ENCODE measurements at regions not wholly inside any gene's neighbourhood (a gene's known extent, or its start where the extent isn't known, plus 50 kb on each side); places are given as distances from the start of the nearest gene placed in this dataset.

DNA sequence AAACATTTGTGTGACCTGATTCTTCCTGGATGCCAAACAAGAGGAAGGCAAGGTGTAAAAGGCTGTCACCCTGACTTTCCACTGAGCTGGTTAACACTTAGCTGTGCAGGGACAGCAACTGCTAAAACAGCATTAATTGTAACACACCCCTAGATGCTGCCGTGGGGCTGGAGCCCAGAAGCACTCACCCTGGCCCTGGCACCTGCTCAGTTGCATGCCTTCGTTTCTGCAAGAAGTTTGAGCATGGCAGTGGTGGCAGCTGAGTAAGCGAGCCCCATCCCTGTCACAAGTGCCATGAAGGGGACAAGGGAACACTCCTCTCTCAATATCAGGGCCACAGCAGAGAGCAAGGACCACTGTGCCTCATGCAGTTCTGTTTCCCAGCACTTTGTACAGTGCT lies 330.2 kb downstream of the TMEM114 start:
- H3K4me3 ChIP-seq (ENCODE audit: low read depth, low read length) = no peak overlapping the region
- TF ChIP-seq CTCF (IDR thresholded peaks at IDR 0.05; ENCODE audit: borderline replicate concordance, insufficient read depth, low read depth, low read length) = no peak

DNA sequence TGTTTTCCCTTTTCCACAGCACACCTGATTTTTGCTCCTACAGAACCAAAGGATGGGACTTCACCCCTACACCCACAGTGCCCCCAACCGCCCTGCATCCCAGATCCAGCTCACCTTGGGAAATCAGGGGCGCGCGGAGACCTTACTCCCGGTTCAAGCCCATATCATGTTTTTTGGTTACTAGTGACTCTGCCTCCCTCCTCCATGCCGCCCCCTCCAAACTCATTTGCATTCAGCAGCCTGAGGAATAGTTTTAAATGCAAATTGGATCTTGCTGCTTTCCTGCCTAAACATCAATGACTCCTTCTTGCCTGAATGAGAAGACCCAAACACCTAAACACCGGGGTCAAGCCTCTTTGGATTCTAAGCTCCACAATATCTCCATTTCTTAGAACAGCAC lies 331.8 kb downstream of the TMEM114 start:
- TF ChIP-seq CTCF (IDR thresholded peaks at IDR 0.05; ENCODE audit: borderline replicate concordance, insufficient read depth, low read depth, low read length) = no peak
- H3K4me3 ChIP-seq (ENCODE audit: low read depth, low read length) = no peak overlapping the region

GRCh38 chr16:8257561-8257960 lies 332.8 kb downstream of the TMEM114 start:
- no peak for TF ChIP-seq CTCF (IDR thresholded peaks at IDR 0.05; ENCODE audit: borderline replicate concordance, insufficient read depth, low read depth, low read length)
- H3K4me3 ChIP-seq (ENCODE audit: low read depth, low read length) = no peak overlapping the region

DNA sequence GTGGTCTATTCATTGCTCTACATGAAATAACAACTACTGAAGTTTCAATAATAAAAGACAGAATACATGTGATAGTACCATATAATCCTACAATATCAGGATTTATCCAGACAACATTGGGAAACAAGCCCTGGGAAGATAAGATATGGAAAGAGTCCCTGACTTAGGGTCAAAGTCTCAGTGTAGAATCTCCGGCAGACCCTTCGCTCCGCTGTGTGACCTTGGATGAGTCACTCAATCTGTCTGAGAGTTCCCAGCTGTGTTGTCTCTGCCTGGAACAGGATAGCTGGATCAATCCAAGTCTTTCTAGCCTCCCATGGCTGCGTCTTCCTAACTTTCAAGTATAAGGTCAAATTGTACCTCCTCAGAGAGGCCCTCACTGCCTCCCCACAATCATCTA lies 335.9 kb downstream of the TMEM114 start:
- no peak overlapping the region for H3K4me3 ChIP-seq (ENCODE audit: low read depth, low read length)
- TF ChIP-seq CTCF (IDR thresholded peaks at IDR 0.05; ENCODE audit: borderline replicate concordance, insufficient read depth, low read depth, low read length) = no peak

DNA sequence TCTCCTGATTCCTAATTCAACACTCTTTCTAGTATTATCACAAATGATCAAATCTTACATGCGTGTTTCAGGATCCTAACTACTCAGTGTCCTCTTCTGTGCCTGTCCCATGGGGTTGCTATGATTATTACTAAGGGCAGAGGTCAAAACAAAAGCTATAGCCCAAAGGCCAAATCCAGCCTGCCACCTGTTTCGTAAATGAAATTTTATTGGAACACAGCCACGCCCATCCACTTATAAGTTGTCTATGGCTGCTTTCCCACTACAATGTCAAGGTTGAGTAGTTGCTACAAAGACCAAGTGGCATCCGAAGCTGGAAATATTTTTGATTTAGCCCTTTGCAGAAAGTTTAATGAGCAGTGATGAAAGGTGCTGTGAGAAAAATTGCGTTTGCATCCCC lies 336.6 kb downstream of the TMEM114 start:
- no peak overlapping the region for H3K4me3 ChIP-seq (ENCODE audit: low read depth, low read length)
- no peak for TF ChIP-seq CTCF (IDR thresholded peaks at IDR 0.05; ENCODE audit: borderline replicate concordance, insufficient read depth, low read depth, low read length)

DNA sequence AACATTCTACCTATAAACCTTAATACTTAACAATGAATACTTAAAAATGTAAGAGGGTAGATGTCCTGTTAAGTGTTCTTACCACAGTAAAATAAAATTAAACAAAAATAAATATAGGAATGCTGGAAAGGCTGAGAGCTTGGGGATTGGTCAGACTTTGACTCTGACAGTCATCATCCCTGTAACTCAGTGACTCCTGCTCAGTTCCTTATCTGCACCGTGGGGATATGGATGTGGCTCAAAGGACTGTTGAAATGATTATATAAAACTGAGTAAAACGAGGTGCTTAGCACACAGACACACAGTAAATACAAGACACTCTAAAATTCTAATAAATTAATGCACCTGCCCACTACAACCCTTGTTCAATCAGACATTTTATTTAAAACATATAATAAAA lies 338.6 kb downstream of the TMEM114 start:
- no peak for TF ChIP-seq CTCF (IDR thresholded peaks at IDR 0.05; ENCODE audit: borderline replicate concordance, insufficient read depth, low read depth, low read length)
- no peak overlapping the region for H3K4me3 ChIP-seq (ENCODE audit: low read depth, low read length)

- no peak overlapping the region for H3K4me3 ChIP-seq (ENCODE audit: low read depth, low read length)
- no peak for TF ChIP-seq CTCF (IDR thresholded peaks at IDR 0.05; ENCODE audit: borderline replicate concordance, insufficient read depth, low read depth, low read length)
Observed at GRCh38 chr16:8251298-8251697, 339.0 kb downstream of the TMEM114 start.
